Lower leg skin (tissue), 3 donors: ENCODE measurements at regions not wholly inside any gene's neighbourhood (a gene's known extent, or its start where the extent isn't known, plus 50 kb on each side); places are given as distances from the start of the nearest gene placed in this dataset.

Source experiments
- CTCF ChIP-seq, 3 donors: fragments of 450-650 bp; IDR thresholded peaks; one replicate each; pipeline ENCODE4 v1.5.1; 2016; ENCODE audit warnings: antibody characterized with exemption in 3 of 3, mild to moderate bottlenecking in 3 of 3, moderate library complexity in 2 of 3
- POLR2A ChIP-seq, 2 donors: fragments of 450-650 bp; IDR thresholded peaks; one replicate each; pipeline ENCODE4 v1.6.1; 2016 to 2017; ENCODE audit warnings: antibody characterized with exemption in 2 of 2, mild to moderate bottlenecking in 1 of 2, moderate library complexity in 1 of 2

- TF ChIP-seq POLR2A (IDR thresholded peaks at IDR 0.05) (no peak), CTCF (IDR thresholded peaks at IDR 0.05) (no peak)
These were observed 989.0 kb downstream of the GATA3 start for GRCh38 chr10:9043466-9043865.
